GM18951 (cell line): ENCODE measurements at regions not wholly inside any gene's neighbourhood (a gene's known extent, or its start where the extent isn't known, plus 50 kb on each side); places are given as distances from the start of the nearest gene placed in this dataset.
"Not testable (repeated sequence)": the region's sequence is repeated elsewhere in the genome, so short reads cannot be mapped to it uniquely, and the experiment has no call there.

Experiments used
- POLR2A ChIP-seq: IDR thresholded peaks from 4 replicates; pipeline ENCODE4 v1.6.1; 2011; ENCODE audit warnings: mild to moderate bottlenecking; ENCODE audit not compliant: insufficient read length, insufficient read depth; ENCODE audit errors: extremely low read depth
- in situ Hi-C: fragments of 300-500 bp; cut with MboI; formaldehyde crosslinking; loops from one replicate; pipeline ENCODE4 v1.12.0; 2022; ENCODE audit warnings: low sequenced_read_pairs, mixed read lengths, inconsistent platforms; ENCODE audit not compliant: unreplicated experiment

DNA sequence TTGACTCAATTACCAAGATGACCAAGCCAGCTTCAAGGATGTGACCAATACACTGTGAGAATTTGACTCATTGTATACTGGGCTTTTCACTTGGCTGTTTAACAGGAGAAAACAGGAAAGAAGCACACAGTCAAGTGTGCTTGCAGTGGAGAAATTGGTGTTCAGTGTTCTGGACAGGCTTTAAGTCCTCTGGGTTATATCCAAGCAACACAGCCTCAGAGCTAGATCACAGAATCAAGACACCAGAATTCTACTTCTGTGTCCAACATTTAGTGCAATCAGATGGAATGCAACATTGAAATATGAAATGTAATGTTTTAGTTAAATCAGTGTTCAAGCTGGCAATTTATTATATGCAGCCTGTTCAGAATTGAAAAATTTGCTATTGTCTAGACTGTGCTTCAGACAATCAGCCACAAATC, 694.4 kb downstream of the LTN1 start:
- no peak for TF ChIP-seq POLR2A
- in situ Hi-C loops, result no loop called here

DNA sequence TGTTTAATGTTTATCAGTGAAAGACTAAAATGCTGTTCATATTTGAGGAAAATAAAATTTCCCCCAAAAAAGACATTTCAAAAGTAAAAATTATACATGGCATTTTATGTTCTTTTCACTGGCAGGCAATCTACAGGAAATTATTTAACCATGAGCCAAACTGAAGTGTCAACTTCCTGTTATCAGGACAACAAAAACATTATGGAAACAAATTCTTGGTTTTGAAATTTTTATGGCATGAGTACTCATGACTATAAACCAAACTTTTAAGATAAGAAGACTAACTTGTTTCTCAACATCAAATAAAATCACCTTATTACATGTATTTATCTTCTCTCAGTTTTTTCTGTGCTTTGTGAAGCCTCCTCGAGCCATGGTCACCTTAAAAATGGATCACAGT, 698.6 kb downstream of the LTN1 start:
- no peak for TF ChIP-seq POLR2A
- in situ Hi-C loops, result no loop called here

GRCh38 chr21:28283641-28284490, 708.8 kb downstream of the LTN1 start:
- in situ Hi-C loops, result no loop called here
- TF ChIP-seq POLR2A, result no peak

- no peak for TF ChIP-seq POLR2A
- in situ Hi-C loops, result no loop called here
Measured at GRCh38 chr21:28282833-28283232, 709.8 kb downstream of the LTN1 start.

- in situ Hi-C loops, result not testable (repeated sequence)
Measured at GRCh38 chr21:28281357-28281756, 711.3 kb downstream of the LTN1 start.

DNA sequence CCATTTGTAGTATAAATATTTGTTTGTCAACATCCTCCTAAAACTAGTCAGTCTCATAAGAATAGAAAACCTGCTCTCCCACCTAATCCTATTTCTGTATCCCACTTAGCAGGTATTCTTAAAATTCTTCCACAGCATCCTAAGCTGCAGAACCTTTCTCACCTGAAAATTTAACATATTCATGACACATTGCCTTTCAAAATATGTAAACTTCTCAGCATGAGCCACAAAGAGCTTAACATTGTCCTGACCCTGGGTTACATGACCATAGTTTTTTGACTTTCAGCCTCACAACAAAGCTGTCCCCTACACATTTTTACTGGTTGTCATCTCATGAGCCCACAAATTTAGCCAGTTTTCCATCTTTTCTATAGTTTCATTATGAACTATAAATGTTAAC, 712.1 kb downstream of the LTN1 start:
- TF ChIP-seq POLR2A, result no peak

GRCh38 chr21:28277324-28277723, 715.4 kb downstream of the LTN1 start:
- no peak for TF ChIP-seq POLR2A
- in situ Hi-C loops, result no loop called here

More for the DNA sequence above, 712.1 kb downstream of the LTN1 start:
- in situ Hi-C loops, result no loop called here

GRCh38 chr21:28272272-28272992, 720.2 kb downstream of the LTN1 start:
- in situ Hi-C loops, result no loop called here

DNA sequence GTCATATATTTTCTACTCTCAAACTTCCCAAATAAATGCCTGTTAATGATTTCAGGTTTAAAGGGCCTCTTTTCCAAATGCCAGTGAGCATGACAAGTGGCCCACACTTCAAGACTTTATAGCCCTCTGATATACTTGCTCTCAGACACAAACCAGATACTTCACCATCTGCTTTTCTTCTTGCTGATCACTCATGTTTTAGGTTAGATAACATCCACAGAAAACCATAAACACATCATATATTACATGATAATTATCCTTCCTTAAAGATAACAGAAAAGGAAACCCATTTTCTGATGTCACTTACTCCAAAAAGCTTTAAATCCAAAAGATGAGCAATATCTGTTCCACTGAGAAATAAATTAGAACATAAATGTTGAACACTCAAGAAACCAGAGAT, 723.5 kb downstream of the LTN1 start:
- in situ Hi-C loops, result no loop called here
- no peak for TF ChIP-seq POLR2A

More at GRCh38 chr21:28272272-28272992, 720.2 kb downstream of the LTN1 start:
- TF ChIP-seq POLR2A, result no peak

DNA sequence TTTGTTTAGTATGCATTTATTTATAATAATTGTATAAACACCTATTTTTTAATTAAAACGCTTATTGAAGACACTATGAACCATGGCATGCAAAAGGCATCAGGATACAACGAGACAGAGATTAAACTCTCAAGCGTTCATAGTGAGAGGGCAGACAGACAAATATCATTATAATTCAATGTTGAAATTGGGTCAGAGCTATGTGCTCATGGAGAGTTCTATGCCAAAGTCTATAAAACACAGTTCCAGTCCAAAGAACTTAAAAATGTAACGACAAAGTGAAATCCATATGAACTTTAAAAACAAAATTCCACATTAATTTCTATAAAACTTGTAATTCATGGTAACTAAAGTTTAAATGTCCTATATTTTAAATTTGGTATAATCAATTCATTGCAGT, 724.0 kb downstream of the LTN1 start:
- TF ChIP-seq POLR2A, result no peak
- in situ Hi-C loops, result no loop called here

DNA sequence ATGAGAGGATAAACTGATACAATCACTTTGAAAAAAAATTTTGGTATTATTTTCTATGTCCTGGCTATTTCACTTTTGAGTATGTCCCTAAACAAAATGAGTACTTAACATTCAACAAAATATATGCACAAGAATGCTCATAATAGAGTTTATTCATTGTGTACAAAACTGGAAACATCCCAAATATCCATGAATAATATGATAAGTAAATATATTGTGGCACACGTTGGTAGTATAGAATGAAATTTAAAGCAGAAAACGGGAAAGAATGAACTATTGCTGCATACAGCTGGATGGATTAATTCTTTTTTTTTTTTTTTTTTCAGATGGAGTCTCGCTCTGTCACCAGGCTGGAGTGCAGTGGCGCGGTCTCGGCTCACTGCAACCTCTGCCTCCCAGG, 725.2 kb downstream of the LTN1 start:
- in situ Hi-C loops, result no loop called here
- TF ChIP-seq POLR2A, result no peak

- TF ChIP-seq POLR2A, result no peak
- in situ Hi-C loops, result no loop called here
Measured at GRCh38 chr21:28266061-28266460, 726.6 kb downstream of the LTN1 start.

DNA sequence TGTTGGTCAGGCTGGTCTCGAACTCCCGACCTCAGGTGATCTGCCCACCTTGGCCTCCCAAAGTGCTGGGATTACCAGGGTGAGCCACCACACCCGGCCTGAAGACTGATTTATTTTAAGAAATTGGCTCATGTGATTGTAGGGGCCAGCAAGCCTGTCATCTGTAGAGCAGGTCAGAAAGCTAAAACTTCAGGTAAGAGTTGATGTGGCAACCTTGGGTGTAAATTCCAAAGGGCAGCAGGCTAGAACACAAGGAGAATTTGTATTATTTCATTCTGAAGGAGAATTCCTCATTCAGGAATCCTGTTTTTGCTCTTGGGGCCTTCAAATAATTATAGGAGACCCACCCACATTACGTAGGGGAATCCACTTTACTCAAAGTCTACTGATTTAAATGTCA, 728.7 kb downstream of the LTN1 start:
- in situ Hi-C loops, result no loop called here
- no peak for TF ChIP-seq POLR2A

GRCh38 chr21:28261298-28261697, 731.4 kb downstream of the LTN1 start:
- in situ Hi-C loops, result no loop called here
- no peak for TF ChIP-seq POLR2A
